ENCODE measurements at regions not wholly inside any gene's neighbourhood (a gene's known extent, or its start where the extent isn't known, plus 50 kb on each side); places are given as distances from the start of the nearest gene placed in this dataset.

DNA sequence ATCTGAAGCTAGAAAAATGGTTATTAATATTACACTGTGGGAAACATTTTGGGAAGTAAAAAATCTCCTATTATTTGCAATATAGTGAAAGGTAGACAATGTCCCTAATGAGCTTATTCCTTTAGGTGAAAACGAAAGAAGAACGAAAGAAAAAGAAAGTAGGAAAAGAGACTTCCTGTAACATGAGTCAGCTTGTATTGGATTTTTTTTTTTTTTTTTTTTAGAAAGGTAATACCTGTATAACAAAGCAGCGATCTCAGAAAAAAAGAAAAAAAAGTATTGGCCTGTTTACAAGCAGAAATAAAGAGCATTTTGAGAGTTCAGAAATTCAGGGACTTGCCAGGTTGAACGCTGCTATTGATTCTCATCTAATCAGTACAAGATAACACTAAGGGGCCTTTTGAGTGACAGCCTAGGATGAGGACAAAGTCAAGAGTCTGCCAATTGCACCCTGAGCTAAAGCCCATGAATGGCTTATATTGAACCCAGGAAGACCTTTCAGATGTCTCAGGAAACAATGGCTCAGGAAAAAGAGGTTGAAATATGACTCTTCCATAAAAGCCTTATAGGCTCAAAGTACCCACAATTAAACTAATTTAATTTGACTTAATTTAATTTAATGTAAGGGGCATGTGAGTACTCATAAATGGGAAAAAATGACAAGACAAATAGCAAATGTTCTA lies 615.6 kb upstream of the CDH2 start:
- no peak for DNase-seq

DNA sequence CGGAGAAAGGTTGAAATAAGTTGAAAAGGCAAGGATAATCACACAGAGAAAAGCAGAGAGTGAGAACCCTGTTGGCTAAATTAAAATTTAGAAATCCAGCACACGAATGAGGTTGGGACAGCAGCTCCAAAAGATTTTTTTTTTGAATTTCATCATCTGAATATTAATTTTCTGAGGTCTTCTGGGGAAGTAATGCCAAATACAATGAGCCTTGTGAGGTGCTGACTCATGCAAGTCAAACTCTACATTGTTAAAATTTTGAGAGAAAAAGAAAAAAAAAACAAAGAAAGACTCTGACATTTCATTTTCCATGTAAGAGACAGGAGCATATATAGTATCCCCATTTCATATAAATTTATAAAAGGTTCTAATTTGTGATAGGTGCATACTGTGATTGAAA lies 614.2 kb upstream of the CDH2 start:
- no peak for DNase-seq

DNA sequence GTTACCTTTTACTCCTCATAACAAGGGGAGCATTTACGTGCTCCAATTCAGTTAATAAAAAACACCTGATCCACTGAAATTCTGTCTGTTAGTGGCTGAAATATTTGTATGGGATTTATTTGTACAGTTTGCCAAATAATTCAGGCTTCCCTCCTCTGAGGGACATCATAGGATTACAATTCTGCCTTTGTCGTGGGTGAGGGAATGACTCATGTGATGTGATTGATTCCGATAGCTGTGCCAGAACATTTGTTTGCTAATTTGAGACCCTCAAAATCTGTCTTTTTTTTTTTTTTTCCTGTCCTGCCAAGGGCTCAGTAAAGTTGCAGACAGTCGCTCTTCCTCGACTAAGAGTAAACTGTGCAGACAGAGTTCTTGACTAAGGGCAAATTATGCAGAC lies 612.6 kb upstream of the CDH2 start:
- peak in 1 of 51 donors; percentile 4 for DNase-seq

DNA sequence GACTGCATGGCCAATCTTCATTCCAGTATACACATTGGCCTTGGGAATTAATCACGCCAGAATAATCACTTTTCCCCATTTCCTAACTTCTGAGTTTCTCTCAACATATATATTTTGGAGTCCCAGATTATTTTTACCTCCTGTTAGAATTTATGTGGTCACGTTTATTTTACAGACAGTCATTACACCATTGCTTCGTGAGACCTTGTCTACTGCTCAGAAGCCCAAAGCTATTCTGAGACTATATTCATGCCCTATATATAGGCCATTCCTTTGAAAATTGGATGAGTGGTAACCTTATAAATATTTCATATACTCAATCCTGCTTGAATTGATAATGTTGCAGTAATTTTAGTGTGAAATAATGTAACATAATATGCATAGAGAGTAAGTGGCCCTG lies 610.0 kb upstream of the CDH2 start:
- DNase-seq, result no peak

DNA sequence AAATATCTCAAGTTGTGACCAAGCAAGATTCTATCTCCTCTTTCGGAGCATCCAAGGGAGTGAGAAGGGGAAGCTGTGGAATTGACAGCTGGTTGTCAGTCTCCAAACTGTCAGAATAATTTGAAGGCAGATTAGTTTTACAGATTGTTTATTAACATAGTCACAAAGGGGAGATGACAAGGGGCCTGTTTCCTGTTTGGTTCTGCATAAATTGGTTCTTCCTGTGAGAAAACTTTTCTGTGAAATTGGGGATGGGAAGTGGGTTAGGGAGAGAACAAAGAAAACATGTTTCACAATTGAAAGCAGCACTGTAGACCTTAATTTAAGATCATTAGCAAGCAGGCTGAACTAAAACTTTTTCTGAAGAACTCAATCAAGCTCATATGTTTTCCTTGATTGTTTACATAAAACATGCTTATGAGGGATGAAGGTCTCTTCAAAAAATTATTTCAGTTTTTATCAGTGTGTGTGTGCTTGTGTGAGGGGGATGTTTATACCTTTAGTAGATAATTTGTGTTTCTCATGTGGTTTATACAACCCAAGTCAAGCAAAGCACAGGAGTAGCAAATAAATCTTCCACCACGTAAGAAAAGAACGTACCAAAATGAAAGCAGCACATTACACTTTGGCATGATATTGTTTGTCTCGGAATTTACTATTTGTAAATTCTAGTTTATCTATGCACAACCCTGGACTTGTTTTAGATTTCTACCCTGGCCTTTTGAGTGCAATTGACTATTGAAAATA lies 604.9 kb upstream of the CDH2 start:
- no peak for DNase-seq

DNA sequence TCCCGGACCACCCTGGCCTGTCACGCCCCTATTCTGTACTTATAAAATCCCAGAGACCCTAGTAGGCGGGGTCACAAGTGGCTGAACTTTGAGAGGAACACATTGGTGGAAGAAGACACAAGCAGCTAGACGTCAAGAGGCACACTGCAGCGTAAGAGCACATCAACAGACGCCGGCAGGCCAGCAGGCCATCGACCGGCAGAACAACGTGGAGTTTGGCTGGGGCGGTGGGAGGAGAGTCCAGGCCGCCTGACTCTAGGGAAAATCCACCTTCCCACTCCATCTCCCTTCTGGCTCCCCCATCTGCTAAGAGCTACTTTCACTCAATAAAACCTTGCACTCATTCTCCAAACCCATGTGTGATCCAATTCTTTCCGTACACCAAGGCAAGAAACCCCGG lies 601.8 kb upstream of the CDH2 start:
- DNase-seq, result no peak

DNA sequence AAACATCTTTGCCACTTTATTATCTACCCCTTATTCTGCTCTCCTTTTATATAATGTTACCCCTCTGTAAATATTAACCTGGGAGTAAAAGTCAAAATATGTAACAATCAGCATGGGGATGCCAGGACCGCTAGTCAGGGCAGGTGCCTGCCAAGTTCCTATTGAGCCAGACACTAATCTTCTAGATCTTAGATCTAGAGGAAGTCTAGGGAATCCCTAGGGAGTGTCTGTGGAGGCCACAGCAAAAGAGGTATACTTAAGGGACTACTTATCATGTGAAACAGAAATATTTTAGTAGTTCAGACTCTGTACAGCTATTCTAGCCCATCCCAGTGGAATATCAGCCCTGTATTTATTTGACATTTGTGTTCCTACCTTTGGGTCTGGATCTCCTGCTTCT lies 600.8 kb upstream of the CDH2 start:
- no peak for DNase-seq

DNA sequence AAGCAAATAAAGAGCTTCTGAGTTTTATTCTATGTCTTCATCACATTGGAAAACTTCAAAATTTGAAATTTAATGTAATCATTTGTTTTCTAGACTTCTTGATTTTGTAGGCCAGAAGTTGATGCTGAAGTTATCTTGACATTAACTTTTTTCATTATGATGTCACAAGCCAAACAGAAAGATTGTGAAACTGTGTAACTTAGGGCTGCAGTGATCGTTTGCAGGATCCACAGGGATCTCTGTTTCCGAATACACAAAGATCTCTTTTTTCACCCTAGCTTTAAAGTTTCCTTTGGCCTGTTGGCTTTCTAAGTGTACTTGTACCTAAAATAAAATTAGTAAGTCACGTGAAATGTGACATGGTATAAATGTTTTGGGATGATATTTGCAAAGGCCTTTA lies 594.9 kb upstream of the CDH2 start:
- no peak for DNase-seq

DNA sequence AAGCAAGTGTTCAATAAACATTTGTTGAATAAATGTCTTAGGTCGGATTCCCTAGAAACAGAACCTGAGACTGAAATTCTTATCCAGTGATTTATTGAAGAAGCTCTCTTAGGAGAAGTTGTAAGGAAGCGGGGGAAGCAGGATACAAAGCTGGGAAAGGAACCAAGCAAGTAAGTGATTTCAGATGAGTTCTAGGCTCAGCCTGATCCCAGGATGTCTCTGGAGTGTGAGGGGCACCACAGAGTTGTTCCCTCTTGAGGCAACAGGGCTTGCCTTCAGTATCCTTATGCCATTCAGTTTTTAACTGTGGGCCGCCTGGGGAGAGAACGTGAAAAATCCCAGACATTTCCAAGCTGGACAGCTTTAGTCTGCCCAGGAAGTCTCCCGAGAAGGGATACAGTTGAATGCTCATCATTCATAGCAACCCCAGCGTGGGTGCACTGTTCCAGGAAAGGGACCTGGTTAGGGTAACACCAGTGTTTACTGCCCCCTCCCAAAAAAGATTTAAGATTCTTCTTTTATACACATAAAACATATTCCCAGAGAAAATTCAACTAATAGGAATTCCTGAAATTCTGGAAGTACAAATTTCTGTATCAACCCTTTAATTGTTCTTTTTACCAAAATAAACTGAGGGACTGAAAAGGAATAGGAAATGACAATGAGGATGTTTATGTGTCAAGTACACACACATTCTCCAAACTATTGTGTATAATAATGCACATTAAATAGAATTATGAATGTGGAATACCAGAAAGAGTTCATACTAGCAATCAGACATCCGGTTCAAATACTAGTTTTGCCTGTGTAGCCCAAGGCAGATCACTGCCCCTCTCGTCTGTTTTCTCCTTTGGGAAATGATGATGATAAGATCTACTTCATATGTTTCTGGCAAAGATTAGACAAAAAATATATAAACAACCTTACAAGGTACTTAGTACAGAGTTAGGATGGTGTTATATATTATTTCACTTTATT lies 592.1 kb upstream of the CDH2 start:
- no peak for DNase-seq

DNA sequence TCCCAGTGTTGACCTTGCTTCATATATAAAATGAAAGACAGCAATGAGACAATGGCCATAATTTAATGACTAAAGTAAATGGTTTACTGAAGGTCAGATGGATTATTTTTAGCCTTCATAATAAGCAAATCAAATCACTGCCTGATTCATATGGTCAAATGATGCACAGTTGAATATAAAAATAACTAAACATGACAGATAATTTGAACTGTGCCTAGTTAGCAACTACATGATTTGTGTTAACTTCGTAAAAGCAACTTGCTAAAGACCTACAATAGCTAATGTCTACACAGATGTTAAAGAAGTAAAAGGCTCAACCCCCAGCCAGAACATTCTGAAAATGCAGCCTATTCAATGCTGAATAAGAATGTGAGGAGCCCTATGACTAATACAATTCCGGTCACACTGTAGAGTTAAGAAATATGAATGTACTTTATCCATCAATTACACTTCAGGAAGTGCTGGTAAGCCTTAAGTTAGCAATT lies 590.8 kb upstream of the CDH2 start:
- DNase-seq, result no peak

DNA sequence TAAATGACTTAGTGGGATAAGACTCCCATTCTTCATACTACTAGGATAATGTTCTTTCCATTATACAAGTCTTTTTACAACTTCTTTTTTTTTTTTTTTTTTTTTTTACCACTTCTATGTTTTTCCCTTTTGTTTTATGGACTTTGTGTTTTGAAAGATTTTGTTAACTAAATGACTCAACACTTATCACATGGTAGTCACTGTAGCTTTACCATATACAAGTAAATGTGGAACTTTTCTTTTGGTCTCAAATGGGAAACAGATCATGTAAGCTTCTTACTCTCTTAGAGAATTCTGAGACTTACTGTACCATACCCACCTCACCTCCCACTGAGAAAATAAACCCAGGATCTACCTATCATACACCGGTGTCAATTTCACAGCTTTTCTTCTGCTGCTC lies 590.3 kb upstream of the CDH2 start:
- no peak for DNase-seq

DNA sequence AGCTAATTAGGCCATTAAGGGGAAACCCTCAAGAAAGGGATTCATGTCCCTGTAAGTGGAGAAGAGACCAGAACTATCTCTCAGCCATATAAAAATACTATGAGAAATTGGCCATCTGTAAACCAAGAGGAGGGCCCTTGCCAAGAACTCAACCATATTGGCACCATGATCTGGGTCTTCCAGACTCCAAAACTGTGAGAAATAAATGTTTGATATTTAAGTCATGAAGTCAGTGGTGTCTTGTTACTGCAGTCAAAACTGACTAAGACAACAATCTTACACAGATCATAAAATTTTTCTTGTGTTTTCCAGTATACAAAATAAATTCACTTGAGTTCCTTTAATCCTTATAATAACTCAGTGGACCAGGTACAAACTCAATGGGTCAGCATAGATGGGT lies 589.8 kb upstream of the CDH2 start:
- no peak for DNase-seq

DNA sequence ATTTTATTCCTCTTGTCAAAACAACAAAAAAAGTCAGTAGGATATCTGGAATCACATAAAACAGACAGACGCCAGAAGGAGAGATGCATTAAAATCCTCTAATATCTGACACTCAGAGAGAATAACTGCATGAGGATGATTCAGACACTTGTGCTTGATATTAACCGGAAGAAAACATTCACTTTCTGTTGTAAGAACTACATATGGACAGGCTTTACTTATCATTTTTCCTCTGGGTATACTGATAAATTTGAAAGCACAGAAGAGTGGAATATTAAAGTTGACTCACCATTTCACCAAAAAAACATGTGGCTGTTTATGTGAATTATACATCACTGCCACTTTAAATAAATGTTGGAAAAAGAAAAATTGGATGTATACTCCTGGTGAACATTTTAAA lies 589.1 kb upstream of the CDH2 start:
- DNase-seq, result no peak

DNA sequence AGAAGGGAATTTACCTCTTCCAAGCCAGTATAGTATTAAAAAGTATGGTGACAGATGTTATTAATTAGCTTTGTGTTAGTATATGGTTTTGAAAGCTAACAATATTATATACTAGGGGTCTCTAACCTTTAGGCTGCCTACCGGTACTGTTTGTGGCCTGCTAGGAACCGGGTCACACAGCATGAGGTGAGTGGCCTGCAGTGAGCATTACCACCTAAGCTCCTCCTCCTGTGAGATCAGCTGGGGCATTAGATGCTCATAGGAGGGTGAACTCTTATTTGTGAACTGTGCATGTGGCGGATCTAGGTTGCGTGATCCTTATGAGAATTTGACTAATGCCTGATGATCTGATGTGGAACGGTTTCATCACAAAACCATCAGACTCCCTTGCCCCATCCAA lies 583.4 kb upstream of the CDH2 start:
- no peak for DNase-seq

DNA sequence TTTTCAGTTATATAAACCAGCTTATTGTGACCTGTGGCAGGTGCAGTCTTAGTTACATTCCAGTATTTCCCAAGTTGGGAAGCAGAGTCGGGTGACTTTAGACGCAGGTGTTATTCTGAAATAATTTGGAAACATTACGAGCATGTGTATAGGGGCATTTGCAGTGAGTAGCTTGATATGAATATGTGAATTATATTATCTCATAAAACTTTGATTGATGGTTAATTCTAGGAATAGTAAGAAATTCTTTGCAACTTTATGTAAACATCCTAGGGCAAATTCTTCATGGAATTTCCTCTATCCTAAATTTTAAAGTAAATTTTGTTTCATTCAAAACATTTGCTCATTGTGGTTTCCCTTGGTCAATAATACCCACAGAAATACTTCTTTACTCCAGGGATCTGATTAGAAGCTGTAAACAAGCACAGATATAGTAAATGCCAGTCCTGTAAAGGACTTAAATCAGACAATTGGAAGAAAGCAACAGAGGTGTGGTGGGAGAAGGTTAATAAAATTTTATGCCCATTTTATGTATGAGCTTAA lies 580.6 kb upstream of the CDH2 start:
- DNase-seq, result no peak

DNA sequence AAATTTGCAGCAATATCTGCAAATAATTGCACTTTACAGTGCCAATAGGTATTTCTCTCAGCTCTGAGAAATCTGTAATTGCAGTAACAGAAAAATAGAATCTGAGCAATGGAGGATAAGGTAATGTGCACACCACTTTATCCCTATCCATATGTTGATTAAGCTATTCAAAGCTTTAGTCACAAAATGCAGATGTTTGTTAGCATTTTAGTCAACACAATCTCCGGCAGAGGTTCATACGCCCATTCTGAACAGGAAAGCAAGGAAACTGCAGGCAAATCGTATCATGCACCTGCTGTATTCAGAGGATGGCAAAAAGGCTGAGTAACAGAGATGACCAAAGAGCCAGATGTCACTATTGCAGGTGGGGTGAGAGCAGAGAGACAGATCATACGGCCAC lies 566.2 kb upstream of the CDH2 start:
- no peak for DNase-seq

DNA sequence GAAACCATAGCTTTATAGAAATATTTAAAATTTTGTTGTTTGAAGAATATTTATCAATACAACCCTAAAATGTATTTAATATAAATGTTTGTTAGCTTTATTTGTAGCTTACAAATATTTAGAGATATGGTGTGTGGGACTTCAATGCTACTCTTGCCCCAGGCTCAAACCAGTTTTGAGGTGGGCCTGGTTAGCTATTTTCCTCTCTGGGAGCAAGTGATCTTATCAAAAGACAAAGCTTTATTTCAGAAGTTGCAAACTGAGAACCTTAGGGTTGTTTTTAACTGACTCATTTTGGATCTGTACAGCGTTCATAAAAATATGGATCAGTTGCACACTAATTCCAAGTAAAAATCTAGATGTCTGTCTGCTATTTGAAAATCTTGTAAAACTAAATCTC lies 563.6 kb upstream of the CDH2 start:
- no peak for DNase-seq

DNA sequence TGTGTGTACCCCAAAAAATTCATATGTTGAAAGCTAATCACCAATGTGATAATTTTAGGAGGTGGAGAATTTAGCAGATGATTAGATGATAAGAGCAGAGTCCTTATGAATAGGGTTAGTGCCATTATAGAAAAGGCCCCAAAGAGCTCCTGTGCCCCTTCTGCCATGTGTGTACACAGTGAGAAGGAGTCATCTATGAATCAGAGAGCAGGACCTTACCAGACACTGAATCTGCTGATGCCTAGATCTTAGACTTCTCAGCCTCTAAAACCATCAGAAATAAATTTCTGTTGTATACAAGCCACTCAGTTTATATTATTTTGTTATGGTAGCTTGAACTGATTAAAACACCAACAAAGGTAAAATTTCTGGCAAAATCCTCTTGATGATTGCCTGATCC lies 560.0 kb upstream of the CDH2 start:
- no peak for DNase-seq

DNA sequence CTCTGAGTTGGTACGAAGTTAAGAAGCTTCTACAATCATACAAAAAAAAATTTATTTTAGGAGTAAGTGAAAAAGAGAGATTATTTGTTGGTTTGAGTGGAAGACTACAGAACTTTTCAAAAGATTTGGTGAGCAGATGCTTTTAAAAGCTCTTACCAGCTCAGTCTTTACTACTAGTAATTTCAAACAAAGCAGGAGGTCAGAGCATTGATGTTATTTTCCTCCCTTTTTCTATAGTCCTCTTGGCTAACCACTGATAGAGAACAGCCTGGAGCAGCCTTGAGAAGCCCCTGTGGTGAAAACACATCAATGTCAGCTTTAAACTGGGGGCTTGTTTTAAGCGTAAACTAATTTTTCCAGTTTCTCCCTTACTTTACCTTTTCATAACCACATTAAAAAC lies 559.3 kb upstream of the CDH2 start:
- DNase-seq, result no peak

DNA sequence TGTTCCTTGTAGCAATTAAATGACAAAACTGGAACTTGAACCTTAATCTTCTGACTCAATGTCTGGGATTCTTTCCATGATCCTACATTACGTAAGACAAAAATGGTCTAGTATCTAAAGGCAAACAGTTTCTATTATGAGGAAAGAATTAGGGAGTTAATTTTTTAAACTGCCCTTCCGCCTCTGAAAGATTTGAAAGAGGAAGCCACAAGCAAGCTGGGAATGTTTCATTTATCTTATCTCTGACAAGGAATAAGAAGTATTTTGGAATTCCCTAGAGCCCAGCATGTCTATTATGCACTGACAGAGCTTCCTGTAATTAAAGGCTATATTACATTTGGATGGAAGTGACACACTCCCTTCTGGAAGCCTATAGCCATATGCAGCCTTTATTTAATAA lies 558.8 kb upstream of the CDH2 start:
- no peak for DNase-seq

DNA sequence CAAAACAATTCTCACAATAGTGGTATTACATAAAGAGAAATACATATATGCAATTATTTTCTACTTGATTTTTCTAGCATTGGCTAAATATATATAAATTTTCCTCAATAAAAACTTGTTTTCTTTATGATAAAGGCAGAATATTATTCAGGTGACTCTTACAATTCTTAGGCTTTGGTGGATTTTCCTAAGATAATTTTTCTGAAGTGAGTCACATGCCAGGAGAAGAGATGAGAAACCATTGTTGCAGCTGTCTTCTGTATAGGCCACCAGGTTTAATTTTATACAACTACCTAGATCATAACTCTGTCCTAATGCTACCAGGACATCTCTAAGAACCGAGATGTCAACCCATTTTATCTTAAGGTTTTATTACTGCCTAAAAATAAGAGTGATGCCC lies 552.4 kb upstream of the CDH2 start:
- DNase-seq, result no peak

DNA sequence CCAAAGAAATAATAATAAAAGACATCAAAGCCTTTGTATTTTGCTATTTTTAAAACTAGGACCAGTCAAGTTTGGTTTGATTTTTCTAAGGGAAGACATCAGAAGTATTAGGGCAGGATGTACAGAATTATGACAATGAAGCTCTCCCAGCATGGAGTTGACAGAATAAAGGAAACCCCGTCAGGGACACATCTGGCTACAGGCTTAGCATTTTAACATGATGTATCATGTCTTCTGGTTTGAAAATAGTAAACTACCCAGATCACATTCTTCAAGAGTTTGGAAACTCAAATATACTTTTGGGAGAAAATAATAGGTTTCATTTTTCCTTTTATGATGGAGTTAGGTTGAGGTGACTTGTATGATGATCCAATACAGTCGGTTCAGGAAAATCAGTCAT lies 552.0 kb upstream of the CDH2 start:
- DNase-seq, result no peak
